Smooth muscle cell (in vitro differentiated cells): ENCODE measurements at regions not wholly inside any gene's neighbourhood (a gene's known extent, or its start where the extent isn't known, plus 50 kb on each side); places are given as distances from the start of the nearest gene placed in this dataset.

Experiments
- DNase-seq: peaks from one replicate; lab custom pipeline; 2025; ENCODE audit not compliant: unreplicated experiment; lab: John Stamatoyannopoulos, UW
- H2AFZ ChIP-seq: fragments of 200-600 bp; sonication (generic); 2 replicates; pipeline ENCODE4 v1.6.0; 2016; ENCODE audit warnings: antibody characterized with exemption, low read depth, mild to moderate bottlenecking
- H3F3A ChIP-seq: fragments of 200-600 bp; sonication (generic); 2 replicates; pipeline ENCODE4 v1.6.0; 2017; ENCODE audit warnings: antibody characterized with exemption, low read depth
- H3K27ac ChIP-seq: fragments of 200-600 bp; sonication (generic); 2 replicates; pipeline ENCODE4 v1.5.1; 2016; ENCODE audit warnings: low read depth, mild to moderate bottlenecking
- H3K27me3 ChIP-seq: fragments of 200-600 bp; sonication (generic); 2 replicates; pipeline ENCODE4 v1.6.1; 2016; ENCODE audit warnings: low read depth, mild to moderate bottlenecking
- H3K36me3 ChIP-seq: fragments of 200-600 bp; sonication (generic); 2 replicates; pipeline ENCODE4 v1.5.1; 2016; ENCODE audit warnings: low read depth
- H3K4me1 ChIP-seq: fragments of 200-600 bp; sonication (generic); 2 replicates; pipeline ENCODE4 v1.5.1; 2016; ENCODE audit warnings: low read depth
- H3K4me2 ChIP-seq: fragments of 200-600 bp; sonication (generic); 2 replicates; pipeline ENCODE4 v1.6.0; 2016; ENCODE audit warnings: mild to moderate bottlenecking
- H3K4me3 ChIP-seq: fragments of 200-600 bp; sonication (generic); 2 replicates; pipeline ENCODE4 v1.5.1; 2016; ENCODE audit warnings: mild to moderate bottlenecking
- H3K79me2 ChIP-seq: fragments of 200-600 bp; sonication (generic); 2 replicates; pipeline ENCODE4 v1.6.0; 2016; ENCODE audit warnings: low read depth, mild to moderate bottlenecking
- H3K9ac ChIP-seq: fragments of 200-600 bp; sonication (generic); 2 replicates; pipeline ENCODE4 v1.6.0; 2016; ENCODE audit warnings: low read depth
- H3K9me3 ChIP-seq: fragments of 200-600 bp; sonication (generic); replicated peaks from 2 replicates; pipeline ENCODE4 v1.5.1; 2016; ENCODE audit warnings: low read depth
- H4K20me1 ChIP-seq: fragments of 200-600 bp; sonication (generic); 2 replicates; pipeline ENCODE4 v1.6.0; 2016; ENCODE audit warnings: low read depth
- WGBS: methylation state at CpG from one replicate; pipeline ENCODE4 v1.1.7; 2016; ENCODE audit warnings: low lambda C conversion rate; 5-methylcytosine and 5-hydroxymethylcytosine counted together
- TF ChIP-seq, protein P1 (sequence below): fragments of 200-600 bp; sonication (generic); IDR thresholded peaks from 2 replicates; pipeline ENCODE4 v1.5.1; 2017; ENCODE audit warnings: borderline replicate concordance, mild to moderate bottlenecking, antibody characterized with exemption; ENCODE audit not compliant: insufficient read depth, poor library complexity, severe bottlenecking

DNA sequence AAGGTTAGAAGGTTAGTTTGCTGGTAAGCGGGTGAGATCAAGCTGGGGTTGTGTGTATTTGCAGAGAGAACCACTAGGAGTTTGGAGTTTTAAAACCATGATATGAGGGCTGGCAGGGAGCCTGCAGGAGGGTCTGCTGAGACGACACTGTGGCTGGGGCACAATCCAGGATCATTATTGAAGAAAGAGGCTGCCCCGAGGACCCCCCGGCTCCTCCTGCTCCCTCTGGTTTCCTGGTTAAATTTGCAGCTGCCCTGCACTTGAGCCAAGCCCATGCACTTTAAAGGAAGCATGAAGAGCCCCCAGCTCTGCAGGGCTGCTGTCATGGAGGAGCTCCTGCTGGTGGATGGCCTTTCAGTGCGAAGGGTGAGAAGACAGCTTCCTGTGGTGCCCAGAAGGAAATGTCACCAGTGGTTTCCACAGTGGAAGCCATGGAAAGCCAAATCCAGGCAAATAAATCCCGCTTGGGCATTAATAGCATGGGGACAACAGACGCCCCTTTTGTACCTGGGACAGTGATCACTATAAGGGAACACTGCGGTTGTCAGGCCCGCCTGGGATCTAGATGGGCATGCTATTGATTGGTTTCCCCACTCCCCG lies 140.7 kb downstream of the NSG2 start:
- Histone ChIP-seq H4K20me1 (no peaks in the 10 kb centered on the region), H3K36me3 (no peaks in the 10 kb centered on the region), H2AFZ (no peak overlapping the region), H3K79me2 (no peaks in the 10 kb centered on the region), H3K27ac (no peak overlapping the region), H3K9me3 (no peaks in the 10 kb centered on the region), H3K9ac (no peak overlapping the region), H3K4me2 (no peak overlapping the region), H3K4me3 (no peak overlapping the region), H3K4me1 (no peaks in the 10 kb centered on the region), H3F3A (no peaks in the 10 kb centered on the region), H3K27me3 (peaks cover 17% of the 10 kb centered on the region)
- DNase-seq, result no peak
- WGBS, result 83% methylated on average over 10 of the region's 10 CpGs
- TF ChIP-seq, protein P1, sequence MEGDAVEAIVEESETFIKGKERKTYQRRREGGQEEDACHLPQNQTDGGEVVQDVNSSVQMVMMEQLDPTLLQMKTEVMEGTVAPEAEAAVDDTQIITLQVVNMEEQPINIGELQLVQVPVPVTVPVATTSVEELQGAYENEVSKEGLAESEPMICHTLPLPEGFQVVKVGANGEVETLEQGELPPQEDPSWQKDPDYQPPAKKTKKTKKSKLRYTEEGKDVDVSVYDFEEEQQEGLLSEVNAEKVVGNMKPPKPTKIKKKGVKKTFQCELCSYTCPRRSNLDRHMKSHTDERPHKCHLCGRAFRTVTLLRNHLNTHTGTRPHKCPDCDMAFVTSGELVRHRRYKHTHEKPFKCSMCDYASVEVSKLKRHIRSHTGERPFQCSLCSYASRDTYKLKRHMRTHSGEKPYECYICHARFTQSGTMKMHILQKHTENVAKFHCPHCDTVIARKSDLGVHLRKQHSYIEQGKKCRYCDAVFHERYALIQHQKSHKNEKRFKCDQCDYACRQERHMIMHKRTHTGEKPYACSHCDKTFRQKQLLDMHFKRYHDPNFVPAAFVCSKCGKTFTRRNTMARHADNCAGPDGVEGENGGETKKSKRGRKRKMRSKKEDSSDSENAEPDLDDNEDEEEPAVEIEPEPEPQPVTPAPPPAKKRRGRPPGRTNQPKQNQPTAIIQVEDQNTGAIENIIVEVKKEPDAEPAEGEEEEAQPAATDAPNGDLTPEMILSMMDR, result no peak

DNA sequence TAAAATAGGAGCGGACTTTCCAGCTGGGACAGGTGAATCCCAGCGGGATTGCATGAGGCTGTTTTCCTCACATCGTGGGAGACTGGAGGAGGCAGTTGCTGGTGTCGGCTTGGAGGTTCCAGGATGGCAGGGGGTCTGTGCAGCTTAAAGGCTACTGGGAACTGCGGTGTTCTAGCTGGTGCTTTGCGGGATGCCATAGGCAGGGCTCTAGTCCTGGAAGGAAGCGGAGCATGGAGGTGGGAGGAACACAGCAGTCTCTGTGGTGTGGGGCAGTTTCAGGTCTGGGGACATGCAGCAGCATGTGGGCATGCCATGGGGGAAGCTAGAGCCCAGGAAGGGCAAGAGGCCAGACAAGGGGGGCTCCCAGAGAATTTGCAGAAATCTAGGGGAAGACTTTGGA lies 141.5 kb downstream of the NSG2 start:
- Histone ChIP-seq H3K79me2 (no peaks in the 10 kb centered on the region), H3K36me3 (no peaks in the 10 kb centered on the region), H4K20me1 (no peaks in the 10 kb centered on the region), H3K27me3 (peaks cover 17% of the 10 kb centered on the region), H3K4me1 (no peaks in the 10 kb centered on the region), H3K4me2 (no peak overlapping the region), H3K9ac (no peak overlapping the region), H3F3A (no peaks in the 10 kb centered on the region), H3K9me3 (no peaks in the 10 kb centered on the region), H2AFZ (no peak overlapping the region), H3K4me3 (no peak overlapping the region), H3K27ac (no peak overlapping the region)
- no peak for DNase-seq
- 87% methylated on average over 7 of the region's 7 CpGs for WGBS
- TF ChIP-seq, protein P1, result no peak

DNA sequence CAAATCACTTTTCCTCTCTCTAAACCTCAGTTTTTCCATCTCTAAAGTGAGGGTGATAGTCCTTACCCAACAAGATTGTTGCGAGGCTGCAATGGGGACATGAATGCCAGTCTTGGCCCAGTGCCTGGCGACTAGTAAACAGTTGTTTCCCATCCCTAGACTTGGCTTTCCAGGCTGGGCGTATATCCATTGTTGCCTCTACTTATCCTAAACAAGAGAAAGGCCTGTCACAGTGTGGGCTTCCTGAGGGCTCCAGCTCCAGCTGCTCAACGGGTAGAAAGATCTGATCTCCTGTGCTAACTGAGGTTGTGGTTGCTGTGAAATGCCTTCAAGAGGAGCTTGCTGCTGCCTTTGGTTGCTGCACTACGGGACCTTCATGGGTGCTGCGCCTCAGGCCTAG lies 142.0 kb downstream of the NSG2 start:
- no peak for DNase-seq
- no peaks in the 10 kb centered on the region for H3F3A ChIP-seq
- TF ChIP-seq, protein P1, result no peak
- no peaks in the 10 kb centered on the region for H3K36me3 ChIP-seq
- peaks cover 17% of the 10 kb centered on the region for H3K27me3 ChIP-seq
- H3K4me3 ChIP-seq, result no peak overlapping the region
- H3K9ac ChIP-seq, result no peak overlapping the region
- H3K9me3 ChIP-seq, result no peaks in the 10 kb centered on the region
- H3K27ac ChIP-seq, result no peak overlapping the region
- H3K4me2 ChIP-seq, result no peak overlapping the region
- H2AFZ ChIP-seq, result no peak overlapping the region
- H4K20me1 ChIP-seq, result no peaks in the 10 kb centered on the region
- WGBS, result 92% methylated on average over 6 of the region's 6 CpGs
- H3K4me1 ChIP-seq, result no peaks in the 10 kb centered on the region
- no peaks in the 10 kb centered on the region for H3K79me2 ChIP-seq

DNA sequence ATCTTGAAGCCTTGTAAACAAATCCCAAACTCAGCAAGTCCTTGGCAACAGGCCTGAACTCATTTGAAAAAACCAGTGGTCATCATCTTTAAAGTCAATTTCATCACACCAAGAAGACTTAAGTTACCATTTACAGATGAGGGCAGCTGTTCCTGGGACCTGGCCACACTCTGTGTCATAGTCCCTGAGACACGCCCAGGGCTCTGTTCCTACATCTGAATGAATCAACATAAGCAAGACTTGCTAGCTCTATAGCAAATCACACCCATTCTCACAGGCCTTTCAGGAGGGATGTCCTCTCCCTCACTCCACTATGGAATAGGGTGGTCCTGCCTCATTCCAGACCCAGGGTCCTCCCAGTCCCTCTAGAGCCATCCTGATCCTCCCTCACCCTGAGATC lies 142.8 kb downstream of the NSG2 start:
- Histone ChIP-seq H3K4me1 (no peaks in the 10 kb centered on the region), H3K27ac (no peak overlapping the region), H3K9me3 (no peaks in the 10 kb centered on the region), H3K9ac (no peak overlapping the region), H3K27me3 (peaks cover 17% of the 10 kb centered on the region), H3F3A (no peaks in the 10 kb centered on the region), H4K20me1 (no peaks in the 10 kb centered on the region), H3K36me3 (no peaks in the 10 kb centered on the region), H2AFZ (no peak overlapping the region), H3K4me2 (no peak overlapping the region), H3K79me2 (no peaks in the 10 kb centered on the region), H3K4me3 (no peak overlapping the region)
- no peak for DNase-seq
- TF ChIP-seq, protein P1, result no peak
- WGBS, result 41% methylated on average over 1 of the region's 1 CpG
